Glomerular visceral epithelial cell (primary cell): ENCODE measurements at regions not wholly inside any gene's neighbourhood (a gene's known extent, or its start where the extent isn't known, plus 50 kb on each side); places are given as distances from the start of the nearest gene placed in this dataset.
A peak's percentile ranks its signal among the peaks of the same experiment; 100 is the strongest.
"Not testable (repeated sequence)": the region's sequence is repeated elsewhere in the genome, so short reads cannot be mapped to it uniquely, and the experiment has no call there.

ENCODE experiments used
- DNase-seq: peaks from one replicate; pipeline ENCODE4 v3.0.0-alpha.2; 2016; ENCODE audit errors: extremely low spot score

DNA sequence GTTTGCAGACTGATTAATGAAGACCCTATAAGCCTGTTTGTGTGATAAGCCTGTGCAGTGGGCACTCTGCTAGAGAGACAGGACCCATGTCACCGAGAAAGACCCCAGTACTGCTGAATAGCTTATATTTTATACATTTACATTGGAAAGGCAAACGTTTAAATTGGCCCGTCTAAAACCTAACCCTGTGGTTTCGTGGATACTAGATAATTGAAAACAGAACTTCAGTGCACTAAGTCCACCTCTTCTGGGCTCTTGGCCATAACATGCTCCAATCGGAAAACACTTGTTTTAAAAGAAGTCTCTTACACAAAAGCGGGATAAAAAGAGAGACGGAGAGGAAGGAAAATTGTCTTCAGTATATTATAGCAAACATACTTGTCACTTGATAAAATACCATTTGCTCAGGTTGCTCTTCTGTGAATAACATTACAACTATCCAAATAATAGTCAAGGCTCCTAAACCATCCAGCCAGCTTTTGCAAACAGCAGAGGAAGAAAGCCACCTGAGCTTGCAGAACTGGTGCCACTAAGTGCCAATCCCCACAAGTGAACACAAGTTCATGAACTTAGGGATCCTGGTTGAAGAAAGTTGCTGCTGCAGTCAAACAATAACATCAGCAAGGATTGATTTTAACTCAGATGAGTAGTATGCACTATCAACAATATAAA, 218.4 kb upstream of the FN1 start:
- no peak for DNase-seq

DNA sequence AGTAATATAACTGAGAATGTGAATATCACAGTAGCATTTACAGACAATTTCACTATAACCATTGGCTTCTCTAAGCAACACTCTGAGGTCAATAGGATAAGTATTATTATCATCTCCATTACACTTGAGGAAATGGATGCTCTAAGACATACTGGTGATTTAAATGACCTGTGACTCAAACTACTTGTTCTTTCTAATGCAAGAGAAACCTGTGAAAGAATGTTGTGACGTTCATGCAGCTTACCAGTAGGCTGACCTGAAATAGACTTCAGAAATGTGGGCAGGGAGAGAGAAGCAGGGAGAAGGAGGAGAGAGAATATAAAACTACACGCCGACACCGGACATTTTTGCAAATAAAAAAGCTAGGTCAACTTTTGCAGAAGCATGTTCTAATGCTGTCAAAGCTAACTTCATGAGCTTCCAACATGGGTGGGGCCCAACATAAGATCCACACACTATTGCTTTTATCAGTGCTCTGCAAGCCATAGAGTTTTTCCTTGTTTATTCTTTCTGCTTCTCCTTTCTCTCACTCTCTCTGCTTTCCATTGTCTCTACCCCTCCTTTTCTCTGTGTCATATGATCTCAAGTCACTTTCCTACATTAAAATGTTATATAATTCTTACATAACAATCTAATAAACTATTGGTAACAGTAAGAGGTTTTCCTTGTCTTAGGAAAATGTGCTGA, 217.6 kb upstream of the FN1 start:
- no peak for DNase-seq

DNA sequence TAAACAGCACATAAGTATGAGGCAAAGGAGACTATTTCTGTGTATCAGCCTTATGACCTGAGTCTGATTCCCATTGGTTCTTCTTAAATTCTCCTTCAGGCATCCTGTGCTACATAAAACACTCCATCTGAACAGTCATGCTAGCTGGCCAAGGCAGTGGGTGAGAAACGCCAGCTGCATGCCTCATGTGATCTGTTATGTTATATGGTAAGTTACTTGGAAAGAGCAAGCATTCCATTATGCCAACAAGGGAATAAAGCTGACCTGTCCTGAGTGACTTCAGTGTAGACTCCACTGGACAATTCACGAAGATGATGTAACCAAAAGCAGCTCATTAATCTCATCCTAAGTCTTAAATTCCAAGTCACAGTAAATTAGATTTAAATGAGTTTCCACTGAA, 216.5 kb upstream of the FN1 start:
- peak; percentile 31 for DNase-seq

DNA sequence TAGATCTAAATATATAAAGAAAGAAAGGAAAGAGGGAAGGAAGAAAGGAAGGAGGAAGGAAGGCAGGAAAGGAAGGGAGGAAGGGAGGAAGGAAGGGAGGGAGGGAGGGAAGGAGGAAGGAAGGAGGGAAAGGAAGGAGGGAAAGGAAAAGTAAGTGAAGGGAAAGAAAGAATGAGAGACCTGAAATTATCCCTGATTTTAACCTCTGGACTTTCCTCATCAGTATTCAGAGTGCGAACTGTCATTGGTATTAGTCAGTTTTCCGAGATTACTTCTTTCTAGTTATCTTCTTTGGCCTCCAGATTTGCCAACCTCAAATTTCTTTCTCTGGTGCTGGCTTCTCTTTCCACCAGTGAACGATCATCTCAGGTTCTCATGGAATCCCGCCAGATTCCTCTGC, 215.5 kb upstream of the FN1 start:
- no peak for DNase-seq

DNA sequence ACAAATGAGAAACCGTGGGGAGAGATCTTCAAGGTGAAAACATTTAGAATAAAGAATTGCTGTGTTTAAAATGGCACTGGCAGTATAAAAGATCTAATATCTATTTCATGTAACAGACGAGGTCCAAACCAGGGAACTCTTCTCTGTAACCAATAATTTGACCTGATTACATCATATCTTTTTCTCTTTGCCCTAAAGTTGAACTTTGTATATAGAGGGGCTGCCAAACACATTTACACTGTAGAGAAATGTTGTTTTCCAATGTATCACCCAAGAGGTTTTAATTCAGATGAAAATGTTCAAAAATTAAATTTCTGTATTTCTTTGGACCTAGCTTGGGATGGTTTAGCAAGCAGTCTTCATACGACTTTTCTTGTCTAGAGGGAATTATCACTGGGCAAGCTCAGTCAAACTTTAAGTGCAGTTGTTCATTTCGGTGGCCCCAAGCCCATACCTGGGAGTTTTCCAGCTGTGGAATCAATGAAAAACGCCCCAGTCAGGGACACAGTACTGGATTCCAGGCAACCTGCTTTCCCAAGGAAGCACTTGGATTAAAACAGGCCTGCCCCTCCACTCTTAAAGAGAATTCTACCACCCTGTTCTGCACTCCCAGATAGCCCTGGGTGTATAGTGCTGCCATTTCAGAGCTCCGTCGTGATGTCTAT, 208.5 kb upstream of the FN1 start:
- no peak for DNase-seq

DNA sequence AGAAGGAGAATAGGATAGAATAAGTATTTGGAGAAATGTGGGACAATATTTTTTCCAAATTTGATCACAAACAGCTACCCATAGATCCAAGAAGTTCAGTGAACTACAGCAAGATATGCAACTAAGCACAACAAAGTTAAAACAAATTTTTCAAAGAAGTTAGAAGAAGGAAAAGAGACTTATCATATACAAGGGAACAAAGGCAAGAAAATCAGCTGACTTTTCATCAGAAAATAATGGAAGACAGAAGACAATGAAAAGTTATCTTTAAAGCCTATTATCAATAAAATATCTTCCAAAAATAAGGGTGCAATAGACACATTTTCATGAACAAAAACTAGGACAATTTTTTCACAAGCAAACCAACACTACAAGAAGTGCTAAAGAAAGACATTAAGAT, 202.8 kb upstream of the FN1 start:
- DNase-seq = no peak

DNA sequence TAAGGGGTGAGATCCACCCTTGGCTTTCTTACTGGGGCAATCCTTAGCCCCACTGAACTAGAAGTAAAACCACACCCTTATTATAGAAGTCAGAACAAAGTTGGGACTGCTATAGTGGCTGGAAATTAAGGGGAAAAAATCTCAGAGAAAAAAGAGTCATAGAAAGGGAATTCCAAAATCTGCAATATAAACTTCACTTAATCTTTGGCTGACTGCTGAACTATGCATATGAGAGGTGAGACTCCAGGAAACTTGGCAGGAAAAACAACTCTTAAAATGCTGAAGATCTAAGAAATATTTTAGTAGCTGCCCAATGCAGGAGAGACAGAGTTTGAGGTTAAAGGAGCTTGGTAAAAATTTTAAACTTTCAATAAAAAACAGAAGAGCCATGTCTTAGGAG, 201.8 kb upstream of the FN1 start:
- DNase-seq = no peak

DNA sequence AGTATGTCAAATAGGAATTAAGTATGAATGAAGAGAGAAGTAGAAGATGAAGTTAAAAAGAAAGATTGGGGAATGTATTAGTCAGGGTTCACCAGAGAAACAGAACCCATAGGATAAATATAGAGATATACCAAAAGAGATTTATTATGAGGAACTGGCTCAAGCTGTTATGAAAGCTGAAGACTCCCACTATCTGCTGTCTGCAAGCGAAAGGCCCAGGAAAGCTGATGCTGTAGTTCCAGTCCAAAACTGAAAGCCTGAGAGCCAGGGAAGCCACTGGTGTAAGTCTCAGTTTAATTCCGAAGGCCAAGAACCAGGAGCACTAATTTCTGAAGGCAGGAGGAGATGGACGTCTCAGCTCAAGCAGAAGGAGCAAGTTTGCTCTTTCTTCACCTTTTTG, 200.9 kb upstream of the FN1 start:
- no peak for DNase-seq

DNA sequence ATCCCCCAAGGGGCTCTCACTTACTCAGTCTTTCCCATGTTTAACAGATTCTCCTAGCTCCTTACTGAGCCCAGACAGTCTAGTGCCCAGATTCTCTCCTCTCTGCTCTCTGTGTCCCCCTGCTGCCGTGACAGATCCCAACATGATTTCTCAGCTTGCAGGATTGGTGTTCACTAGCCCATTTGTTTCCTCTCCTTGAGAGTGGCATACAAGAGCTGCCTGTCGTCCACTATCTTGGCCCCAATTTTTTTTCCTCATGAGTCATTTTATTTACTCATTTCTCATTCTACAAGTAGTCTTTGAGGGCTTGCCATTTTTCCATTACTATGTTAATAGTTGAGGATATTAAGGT, 199.9 kb upstream of the FN1 start:
- DNase-seq = peak; percentile 30

DNA sequence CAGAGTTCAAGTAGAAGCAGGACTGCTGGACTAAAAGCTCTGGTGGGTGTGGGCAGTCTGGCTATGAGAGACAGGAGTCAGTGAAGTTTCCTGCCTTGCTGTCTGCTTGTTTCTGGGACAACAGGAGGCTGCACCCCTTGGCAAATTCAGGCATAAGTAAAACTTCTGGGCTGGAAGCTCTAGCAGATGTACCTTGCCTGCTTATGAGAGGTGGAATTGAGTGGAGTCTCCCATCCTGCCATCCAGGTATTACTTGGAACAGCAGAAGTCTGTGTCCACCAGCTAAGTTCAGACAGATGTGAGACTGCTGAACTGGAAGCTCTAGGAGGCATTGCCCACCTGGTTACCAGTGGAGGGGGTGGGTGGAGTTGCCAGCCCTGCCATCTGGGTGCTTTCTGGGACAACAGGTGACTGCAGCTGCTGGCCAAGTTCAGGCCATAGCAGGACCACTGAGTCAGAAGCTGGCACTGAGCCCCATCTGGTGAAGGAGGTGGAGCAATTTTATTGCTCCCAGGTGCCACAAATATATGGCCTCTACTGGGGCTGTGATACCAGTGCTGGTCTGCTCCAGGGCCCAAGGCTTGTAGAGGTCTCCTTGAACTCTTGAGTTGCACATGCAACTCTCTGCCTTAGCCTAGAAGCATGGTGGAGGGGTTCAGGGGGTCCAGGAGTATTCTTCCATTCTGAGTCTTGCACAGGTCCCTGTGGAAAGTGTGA, 199.4 kb upstream of the FN1 start:
- no peak for DNase-seq

DNA sequence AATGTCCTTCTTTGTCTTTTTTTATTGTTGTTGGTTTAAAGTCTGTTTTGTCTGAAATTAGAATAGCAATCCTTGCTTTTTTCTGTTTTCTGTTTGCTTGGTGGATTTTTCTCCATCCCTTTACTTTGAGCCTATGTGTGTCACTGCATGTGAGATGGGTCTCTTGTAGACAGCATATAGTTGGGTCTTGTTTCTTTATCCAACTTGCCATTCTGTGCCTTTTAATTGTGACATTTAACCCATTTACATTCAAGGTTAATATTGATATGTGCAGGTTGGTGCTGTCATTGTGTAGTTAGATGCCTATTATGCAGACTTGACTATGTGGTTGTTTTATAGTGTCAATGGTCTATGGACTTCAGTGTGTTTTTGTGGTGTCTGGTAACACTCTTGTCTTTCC, 197.5 kb upstream of the FN1 start:
- no peak for DNase-seq

DNA sequence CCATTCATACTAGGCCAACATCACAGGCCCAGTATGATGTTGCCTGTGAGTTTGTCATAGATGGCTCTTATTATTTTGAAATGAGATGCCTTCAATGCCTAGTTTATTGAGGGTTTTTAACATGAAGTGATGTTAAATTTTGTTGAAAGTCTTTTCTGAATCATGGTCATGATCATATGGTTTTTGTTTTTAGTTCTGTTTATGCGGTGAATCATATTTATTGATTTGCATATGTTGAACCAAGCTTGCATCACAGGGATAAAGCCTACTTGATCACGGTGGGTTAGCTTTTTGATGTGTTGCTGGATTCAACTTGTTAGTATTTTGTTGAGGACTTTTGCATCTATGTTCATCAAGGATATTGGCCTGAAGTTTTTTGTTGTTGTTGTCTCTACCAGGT, 195.8 kb upstream of the FN1 start:
- no peak for DNase-seq

DNA sequence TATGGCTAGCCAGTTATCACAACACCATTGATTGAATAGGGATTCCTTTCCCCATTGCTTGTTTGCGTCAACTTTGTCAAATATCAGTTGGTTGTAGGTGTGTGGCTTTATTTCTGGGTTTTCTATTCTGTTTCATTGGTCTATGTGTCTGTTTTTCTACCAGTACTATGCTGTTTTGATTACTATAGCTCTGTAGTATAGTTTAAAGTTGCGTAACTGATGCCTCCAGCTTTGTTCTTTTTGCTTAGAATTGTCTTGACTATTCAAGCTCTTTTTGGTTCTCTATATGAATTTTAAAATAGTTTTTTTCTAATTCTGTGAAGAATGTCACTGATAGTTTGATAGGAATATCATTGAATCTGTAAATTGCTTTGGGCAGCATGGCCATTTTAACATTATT, 194.9 kb upstream of the FN1 start:
- not testable (repeated sequence) for DNase-seq

DNA sequence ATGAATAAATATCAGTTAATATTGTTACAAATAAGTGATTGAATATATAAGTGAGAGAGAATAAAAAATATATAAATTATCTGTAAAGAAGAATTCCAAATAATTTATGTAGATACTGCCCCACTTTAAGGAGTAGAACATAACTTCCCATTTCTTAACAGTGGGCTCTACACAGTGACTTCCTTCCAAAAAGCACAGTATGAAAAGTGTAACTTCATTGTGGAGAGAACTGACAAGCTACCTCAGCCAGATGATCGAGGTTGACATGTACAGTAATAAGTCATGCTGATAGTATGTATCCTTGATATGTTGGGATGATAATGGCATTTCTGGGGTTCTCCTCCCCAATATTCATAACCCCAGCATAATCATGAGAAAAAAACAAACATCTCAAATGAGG, 191.9 kb upstream of the FN1 start:
- DNase-seq = no peak

DNA sequence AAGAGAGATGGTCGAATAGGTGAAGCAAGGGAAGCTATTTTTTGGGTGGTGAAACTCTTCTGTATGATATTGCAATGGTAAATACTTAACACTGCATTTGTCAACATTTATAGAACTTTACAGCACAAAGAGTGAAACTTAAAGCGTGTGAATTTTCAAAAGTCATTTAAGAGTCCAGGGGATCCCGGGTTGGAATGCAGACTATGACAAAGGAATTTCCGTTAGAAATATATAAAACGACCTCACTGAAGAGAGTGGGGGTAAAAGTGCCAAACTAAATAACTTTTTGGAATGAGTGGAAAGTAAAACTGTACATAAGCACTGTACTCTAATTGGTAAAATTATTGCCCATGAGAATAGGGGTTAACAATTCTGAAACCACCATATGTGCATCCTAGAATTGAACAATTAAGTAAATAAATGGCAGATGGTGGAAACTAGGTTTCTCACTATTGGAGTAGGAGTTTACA, 191.0 kb upstream of the FN1 start:
- DNase-seq = no peak

DNA sequence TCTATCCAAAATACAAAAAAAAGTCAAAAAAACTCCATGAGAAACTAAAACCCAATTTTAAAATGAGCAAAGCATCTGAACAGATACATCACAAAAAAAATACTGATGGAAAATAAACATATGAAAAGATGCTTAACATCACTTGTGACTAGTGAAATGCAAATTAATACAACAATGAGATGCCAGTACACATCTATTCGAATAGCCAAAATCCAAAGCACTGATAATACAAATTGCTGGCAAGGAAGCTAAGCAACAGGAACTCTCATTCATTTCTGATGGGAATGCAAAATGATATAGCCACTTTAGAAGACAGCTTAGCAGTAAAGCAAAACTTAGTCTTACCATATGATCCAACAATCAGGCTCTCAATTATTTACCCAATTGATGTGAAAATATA, 190.2 kb upstream of the FN1 start:
- no peak for DNase-seq

DNA sequence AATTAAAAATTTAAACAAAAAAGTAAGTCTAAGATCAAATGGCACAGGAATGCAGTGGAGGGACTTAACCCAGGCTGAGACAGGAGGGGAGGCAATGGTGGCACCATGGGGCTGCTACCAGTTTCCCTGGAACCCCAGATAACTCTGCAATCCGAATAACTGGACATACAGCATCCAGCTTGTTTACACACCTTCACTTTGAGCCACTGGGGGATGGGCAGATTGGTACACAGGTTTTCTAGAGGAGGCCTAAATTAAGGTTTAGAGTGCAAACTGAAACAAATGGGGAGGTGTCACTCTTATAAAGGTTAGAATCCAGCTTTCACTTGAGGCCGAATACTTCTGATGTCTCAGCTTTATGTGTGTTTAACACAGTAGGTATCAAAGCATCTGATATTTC, 189.3 kb upstream of the FN1 start:
- no peak for DNase-seq

DNA sequence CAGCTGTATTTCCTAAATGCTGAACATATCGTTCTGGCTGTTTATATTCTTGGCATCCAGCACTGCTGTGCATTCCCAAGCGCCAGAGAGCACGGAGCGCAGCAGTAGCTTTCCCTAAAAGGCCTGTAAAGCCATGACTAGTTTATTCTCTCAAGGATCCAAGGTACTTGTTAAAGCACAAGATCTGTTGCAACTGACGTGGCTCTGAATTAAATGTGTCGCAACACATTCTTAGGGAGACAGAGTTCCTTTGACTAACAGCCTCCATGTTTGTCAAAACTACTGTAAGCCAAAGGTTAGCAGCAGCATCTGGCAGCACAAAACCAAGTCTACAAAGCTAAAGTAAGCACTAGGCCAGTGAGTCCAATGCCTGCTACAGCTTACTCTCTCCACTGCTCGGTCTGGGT, 188.6 kb upstream of the FN1 start:
- no peak for DNase-seq

DNA sequence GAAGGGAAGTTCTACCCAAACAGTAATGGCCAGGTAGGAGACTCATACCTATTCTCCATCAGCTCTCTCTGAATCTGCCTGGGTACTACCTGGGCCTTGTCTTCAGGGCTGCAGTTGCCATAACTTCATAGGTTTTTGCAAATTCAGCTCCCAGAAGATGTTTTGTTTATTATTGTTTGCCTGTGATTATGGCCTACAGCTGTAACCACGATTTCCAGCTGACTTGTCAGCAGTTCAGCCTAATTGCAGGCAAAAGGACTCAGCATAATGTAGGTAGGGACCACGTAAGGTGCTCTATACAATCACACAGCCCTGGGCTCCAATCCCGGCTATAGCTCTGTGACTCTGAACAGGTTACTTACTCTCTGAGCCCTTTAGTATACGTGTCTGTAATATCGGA, 187.0 kb upstream of the FN1 start:
- DNase-seq = no peak

DNA sequence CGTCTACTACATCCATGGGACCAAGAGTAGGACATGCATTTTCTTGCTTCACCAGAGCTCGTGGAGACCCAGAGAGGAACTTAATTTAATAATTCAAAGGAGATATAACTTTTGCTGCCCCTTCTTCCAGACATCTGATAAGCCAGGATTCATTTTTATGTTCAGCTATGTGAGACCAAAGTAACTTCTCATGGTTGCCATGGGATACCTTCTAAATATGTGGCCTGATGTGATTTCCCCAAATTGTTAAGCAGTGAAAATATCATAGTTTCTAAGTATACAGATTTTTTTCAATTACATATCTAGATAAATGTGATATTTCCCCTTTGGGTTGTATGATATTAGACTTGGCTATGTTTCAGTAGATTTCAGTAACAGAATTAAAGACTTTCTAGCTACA, 185.5 kb upstream of the FN1 start:
- DNase-seq = no peak

DNA sequence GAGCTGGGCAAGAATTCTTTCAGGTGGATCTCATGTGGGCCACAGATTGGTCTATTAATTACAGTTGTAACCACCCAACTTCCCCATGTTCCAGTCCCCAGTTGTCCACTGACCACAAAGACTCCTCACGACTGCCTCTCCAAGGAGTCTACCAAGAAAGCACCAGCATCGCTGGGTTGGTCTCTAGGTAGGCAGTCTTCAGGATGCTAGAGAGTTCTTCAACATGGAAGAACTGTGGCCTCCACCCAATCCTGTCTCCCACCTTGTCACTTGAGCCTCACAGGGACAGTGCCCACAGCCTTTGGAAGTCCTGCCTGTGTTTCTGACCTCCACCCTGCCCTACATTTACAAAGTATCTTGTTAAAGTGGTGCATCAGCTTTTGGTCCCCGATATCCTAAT, 184.7 kb upstream of the FN1 start:
- no peak for DNase-seq

DNA sequence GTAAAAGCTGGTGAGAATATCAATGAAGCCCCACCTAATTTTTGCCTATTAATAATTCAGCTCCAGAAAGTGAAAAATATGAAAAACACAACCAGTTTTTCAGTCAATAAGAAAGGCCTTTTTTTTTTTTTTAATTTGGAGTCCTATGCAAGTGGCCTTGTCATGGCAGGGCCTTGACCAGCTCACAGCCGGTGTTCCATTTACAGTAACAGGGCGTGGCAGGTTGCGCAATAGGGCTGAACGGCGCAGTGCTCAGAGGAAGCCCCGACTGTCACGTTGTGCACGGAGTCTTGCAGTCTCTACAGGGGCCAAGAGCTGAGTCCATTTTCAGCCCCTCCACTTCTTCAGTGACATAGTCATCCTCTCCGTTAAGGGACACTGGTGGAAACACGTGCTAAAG, 184.1 kb upstream of the FN1 start:
- DNase-seq = no peak
